ENCODE measurements at regions not wholly inside any gene's neighbourhood (a gene's known extent, or its start where the extent isn't known, plus 50 kb on each side); places are given as distances from the start of the nearest gene placed in this dataset.

- TF ChIP-seq ZNF511 (CRISPR knock-in tag; IDR thresholded peaks at IDR 0.05) (no peak), EGR1 (conservative IDR thresholded peaks at IDR 0.05) (no peak), TSC22D4 (tag; IDR thresholded peaks at IDR 0.05) (no peak), RBM39 (optimal IDR thresholded peaks at IDR 0.05; ENCODE audit: low read depth, low read length) (no peak), DNMT1 (IDR thresholded peaks at IDR 0.05) (no peak)
Measured at GRCh38 chr6:130298258-130298657, 67.6 kb upstream of the TMEM200A start (continued).

GRCh38 chr6:130296854-130297253, 69.0 kb upstream of the TMEM200A start:
- no peaks in the 10 kb centered on the region for H3K9me3 ChIP-seq (replicated peaks; ENCODE audit: control insufficient read depth, insufficient read depth, low read depth, low read length)
- H3K4me1 ChIP-seq (replicated peaks in 1 of 2; ENCODE audit: control insufficient read depth in 2 of 2, insufficient read depth in 2 of 2, low read length in 2 of 2) = no peaks in the 10 kb centered on the region
- H3K27me3 ChIP-seq (ENCODE audit: control insufficient read depth in 2 of 2, insufficient read depth in 2 of 2, low read length in 2 of 2) = no peaks in the 10 kb centered on the region; a peak in 2 of 5 replicates
- ATAC-seq (peak; percentile 68), FAIRE-seq (no peak), DNase-seq (ENCODE audit: extremely low read depth in 1 of 4, low spot score in 3 of 4) (peak in 1 of 4 experiments; percentile 12)
- H4K20me1 ChIP-seq (replicated peaks; ENCODE audit: control insufficient read depth, insufficient read depth, low read length) = no peaks in the 10 kb centered on the region
- no peak overlapping the region for H2AFZ ChIP-seq (ENCODE audit: low read depth, low read length)
- H3K27ac ChIP-seq (ENCODE audit: extremely low read depth, low read depth, low read length) = no peak overlapping the region
- POLR2A ChIA-PET = no interaction called here
- no peaks in the 10 kb centered on the region for H3K36me3 ChIP-seq (ENCODE audit: control insufficient read depth, insufficient read depth, low read length)
- in situ Hi-C loops (cut with MboI) = no loop called here
- TF ChIP-seq FOSL1 (tag; conservative IDR thresholded peaks at IDR 0.05) (no peak), CTCF (IDR thresholded peaks at IDR 0.05 in 2 of 3, conservative IDR thresholded peaks at IDR 0.05 in 1 of 3; ENCODE audit: insufficient read depth in 2 of 3, low read depth in 1 of 3, low read length in 3 of 3) (peak; percentile 16 to 24 (median 19); a peak in 2 of 6 replicates), RAD21 (CRISPR knock-in tag; conservative IDR thresholded peaks at IDR 0.05 in 1 of 2, IDR thresholded peaks at IDR 0.05 in 1 of 2) (peak in 1 of 2 experiments; percentile 19; a peak in 1 of 4 replicates)
- intact Hi-C loops (cut with micrococcal nuclease) = no loop called here
- H3K4me3 ChIP-seq = no peak overlapping the region
- no peaks in the 10 kb centered on the region for H3K79me2 ChIP-seq (ENCODE audit: control insufficient read depth, insufficient read depth, low read length)
- CTCF ChIA-PET (ENCODE audit: low intra/inter-chr PET ratio) = no interaction called here
- 0% methylated on average over 1 of the region's 1 CpG for WGBS (ENCODE audit: insufficient coverage, low coverage, missing lambda C conversion rate)
- H3K4me2 ChIP-seq (ENCODE audit: insufficient read depth, low read length) = no peak overlapping the region
- H3K9ac ChIP-seq (ENCODE audit: insufficient read depth in 1 of 2, low read depth in 2 of 2, low read length in 2 of 2) = no peak overlapping the region
- H3K9me1 ChIP-seq (ENCODE audit: control insufficient read depth, insufficient read depth, low read length) = no peaks in the 10 kb centered on the region
- no TSS peak for BruUV-seq (replicated peaks)

Data from K562 (cell line).